HepG2 (cell line): ENCODE measurements at regions not wholly inside any gene's neighbourhood (a gene's known extent, or its start where the extent isn't known, plus 50 kb on each side); places are given as distances from the start of the nearest gene placed in this dataset.

Source experiments
- ATAC-seq: fragments of 200-7000 bp; cut with Tn5 transposase; 3 replicates; pipeline ENCODE4 v1.9.1; 2020; ENCODE audit warnings: mild to moderate bottlenecking, moderate library complexity
- BruUV-seq: library from RNA; stranded (reverse); fragments of 400-500 nt; replicated peaks from 2 replicates; lab custom pipeline; 2021; lab: Mats Ljungman, UMichigan
- CTCF ChIA-PET: fragments of 300-600 bp; formaldehyde crosslinking; extraction: SDS; loops from one replicate; lab custom pipeline; 2021; ENCODE audit warnings: low total read pairs, inconsistent platforms, low intra/inter-chr PET ratio; lab: Yijun Ruan, JAX
- POLR2A ChIA-PET: fragments of 350-600 bp; sonication (Branson Sonifier 250); formaldehyde crosslinking; loops from one replicate; lab custom pipeline; 2020; ENCODE audit warnings: antibody characterized with exemption, inconsistent platforms; lab: Yijun Ruan, JAX
- DNase-seq: peaks from one replicate; pipeline ENCODE4 v3.0.0-alpha.2; 2015; ENCODE audit warnings: low spot score
- FAIRE-seq: peaks from 3 replicates; lab custom pipeline; 2011; peaks lifted over from hg19 to GRCh38; lab: Jason Lieb, UNC
- H2AFZ ChIP-seq: one replicate; pipeline ENCODE4 v1.6.1; 2011; ENCODE audit warnings: low read length, inconsistent platforms
- H3K27ac ChIP-seq: fragments of 300-600 bp; 3 replicates; pipeline ENCODE4 v1.8.0; 2011; ENCODE audit warnings: mixed run types, mild to moderate bottlenecking, mixed read lengths, low read length, inconsistent platforms; ENCODE audit not compliant: insufficient read depth; ENCODE audit errors: extremely low read length
- H3K27me3 ChIP-seq, 2 experiments: fragments of 200-600 bp in 1 of 2; 2 replicates in 1 of 2; 3 replicates in 1 of 2; pipeline versions ENCODE4 v1.6.0 to v1.8.0; 2011; ENCODE audit warnings: low read length in 2 of 2, mild to moderate bottlenecking in 2 of 2, moderate library complexity in 2 of 2, inconsistent platforms in 1 of 2; ENCODE audit not compliant: insufficient read depth in 2 of 2, control insufficient read depth in 1 of 2
- H3K36me3 ChIP-seq, 2 experiments: fragments of 200-600 bp in 1 of 2; replicated peaks in 1 of 2; 2 replicates in 1 of 2; 3 replicates in 1 of 2; pipeline versions ENCODE4 v1.5.1 to v1.8.0; 2011; ENCODE audit warnings: low read length in 2 of 2, inconsistent platforms in 1 of 2; ENCODE audit not compliant: insufficient read depth in 2 of 2, control insufficient read depth in 1 of 2
- H3K4me1 ChIP-seq: 2 replicates; pipeline ENCODE4 v1.5.1; 2012; ENCODE audit warnings: low read length, inconsistent platforms; ENCODE audit not compliant: insufficient read depth
- H3K4me2 ChIP-seq: 2 replicates; pipeline ENCODE4 v1.6.0; 2011; ENCODE audit warnings: low read depth, low read length, inconsistent platforms
- H3K4me3 ChIP-seq, 3 experiments: fragments of 200-600 bp in 1 of 3; sonication (generic), shearing (Covaris generic) in 1 of 3; replicated peaks in 1 of 3; 2 replicates each; pipeline ENCODE4 v1.5.1; 2011 to 2016; ENCODE audit warnings: low read length in 3 of 3, inconsistent platforms in 2 of 3, low read depth in 2 of 3, mild to moderate bottlenecking in 2 of 3, control low read depth in 1 of 3, mixed read lengths in 1 of 3; ENCODE audit not compliant: insufficient read depth in 1 of 3
- H3K79me2 ChIP-seq: one replicate; pipeline ENCODE4 v1.6.1; 2011; ENCODE audit warnings: low read length, inconsistent platforms; ENCODE audit not compliant: insufficient read depth
- H3K9ac ChIP-seq: 2 replicates; pipeline ENCODE4 v1.6.0; 2011; ENCODE audit warnings: mild to moderate bottlenecking, low read depth, low read length, inconsistent platforms; ENCODE audit not compliant: insufficient read depth
- H3K9me3 ChIP-seq: 2 replicates; pipeline ENCODE4 v1.5.1; 2012; ENCODE audit warnings: mild to moderate bottlenecking, low read length
- H4K20me1 ChIP-seq: 2 replicates; pipeline ENCODE4 v1.6.0; 2011; ENCODE audit warnings: inconsistent platforms, mild to moderate bottlenecking, low read length, moderate library complexity; ENCODE audit not compliant: insufficient read depth
- AKNA ChIP-seq: sonication (generic); formaldehyde crosslinking; IDR thresholded peaks from 2 replicates; pipeline ENCODE4 v1.4.0; 2020; ENCODE audit warnings: missing genetic modification reagents, borderline replicate concordance
- ATF1 ChIP-seq: IDR thresholded peaks from 2 replicates; pipeline ENCODE4 v1.6.1; 2016; ENCODE audit warnings: mild to moderate bottlenecking, control low read depth
- DPF2 ChIP-seq: sonication (generic); formaldehyde crosslinking; IDR thresholded peaks from 2 replicates; pipeline ENCODE4 v1.4.0; 2020; ENCODE audit warnings: mild to moderate bottlenecking, low read depth, missing genetic modification reagents, borderline replicate concordance
- GPBP1L1 ChIP-seq: sonication (generic); formaldehyde crosslinking; IDR thresholded peaks from 2 replicates; pipeline ENCODE4 v1.5.0; 2020; ENCODE audit warnings: mild to moderate bottlenecking, missing genetic modification reagents
- NAIF1 ChIP-seq: sonication (generic); formaldehyde crosslinking; IDR thresholded peaks from 2 replicates; pipeline ENCODE4 v1.5.0; 2020; ENCODE audit warnings: mild to moderate bottlenecking, missing genetic modification reagents, borderline replicate concordance
- PHF21A ChIP-seq: sonication (generic); formaldehyde crosslinking; IDR thresholded peaks from 2 replicates; pipeline ENCODE4 v1.5.0; 2020; ENCODE audit warnings: mild to moderate bottlenecking, missing genetic modification reagents
- POGK ChIP-seq: sonication (generic); formaldehyde crosslinking; conservative IDR thresholded peaks from 2 replicates; pipeline ENCODE4 v1.8.0; 2022; ENCODE audit warnings: mild to moderate bottlenecking, moderate library complexity, missing genetic modification reagents
- SIX1 ChIP-seq: sonication (generic); formaldehyde crosslinking; IDR thresholded peaks from 2 replicates; pipeline ENCODE4 v1.4.0; 2020; ENCODE audit warnings: missing genetic modification reagents, borderline replicate concordance
- SMAD9 ChIP-seq: sonication (generic); formaldehyde crosslinking; IDR thresholded peaks from 2 replicates; pipeline ENCODE4 v1.5.1; 2020; ENCODE audit warnings: mild to moderate bottlenecking, missing genetic modification reagents
- TFE3 ChIP-seq: IDR thresholded peaks from 2 replicates; pipeline ENCODE4 v1.6.1; 2016
- ZBTB10 ChIP-seq: sonication (generic); formaldehyde crosslinking; IDR thresholded peaks from 2 replicates; pipeline ENCODE4 v1.4.0; 2020; ENCODE audit warnings: missing genetic modification reagents, borderline replicate concordance
- ZNF572 ChIP-seq: sonication (generic); formaldehyde crosslinking; IDR thresholded peaks from 2 replicates; pipeline ENCODE4 v1.5.1; 2020; ENCODE audit warnings: mild to moderate bottlenecking, missing genetic modification reagents
- ZNF7 ChIP-seq: IDR thresholded peaks from 2 replicates; pipeline ENCODE4 v1.6.1; 2016; ENCODE audit warnings: missing biosample characterization, missing genetic modification reagents
- WGBS: methylation state at CpG from one replicate; pipeline ENCODE4 v1.1.6; 2017; ENCODE audit warnings: low lambda C conversion rate; 5-methylcytosine and 5-hydroxymethylcytosine counted together
- in situ Hi-C: cut with HindIII; loops from 2 replicates; pipeline ENCODE4 v1.10.0; 2017; ENCODE audit warnings: low pct_unique_long_range_greater_than_20kb; ENCODE audit not compliant: extremely low pct_ligation_motif_present
- intact Hi-C: fragments of 100-400 bp; cut with micrococcal nuclease; formaldehyde crosslinking; loops from one replicate; pipeline ENCODE4 v1.10.0; 2022; ENCODE audit not compliant: unreplicated experiment

- in situ Hi-C loops: no loop called here
- FAIRE-seq (no peak), DNase-seq (no peak), ATAC-seq (no peak)
- Histone ChIP-seq H4K20me1 (no peaks in the 10 kb centered on the region), H3K4me1 (peaks cover under 1% of the 10 kb centered on the region; the same call in 1 of the 2 replicates), H3K36me3 (no peaks in the 10 kb centered on the region), H2AFZ (no peak overlapping the region), H3K4me3 (no peak overlapping the region), H3K9ac (no peak overlapping the region), H3K27ac (no peak overlapping the region), H3K27me3 (no peaks in the 10 kb centered on the region; a peak in 2 of 5 replicates), H3K4me2 (no peak overlapping the region), H3K79me2 (no peaks in the 10 kb centered on the region), H3K9me3 (no peaks in the 10 kb centered on the region)
- ChIA-PET POLR2A (no interaction called here), CTCF (no interaction called here)
- intact Hi-C loops: no loop called here
- WGBS: 15% methylated on average over 3 of the region's 3 CpGs
- BruUV-seq: no TSS peak
- TF ChIP-seq DPF2 (CRISPR knock-in tag): no peak
- TF ChIP-seq GPBP1L1 (CRISPR knock-in tag): no peak
- no peak for TF ChIP-seq SMAD9 (CRISPR knock-in tag)
- no peak for TF ChIP-seq NAIF1 (CRISPR knock-in tag)
- no peak for TF ChIP-seq TFE3 (CRISPR knock-in tag)
- TF ChIP-seq ATF1: no peak
- TF ChIP-seq SIX1 (CRISPR knock-in tag): no peak
- no peak for TF ChIP-seq ZNF572
- TF ChIP-seq ZBTB10 (CRISPR knock-in tag): no peak
- TF ChIP-seq ZNF7 (CRISPR knock-in tag): no peak
- no peak for TF ChIP-seq PHF21A
- TF ChIP-seq AKNA: no peak
- TF ChIP-seq POGK: no peak
Measured at GRCh38 chr2:117716505-117716904, 98.0 kb upstream of the DDX18 start.
